GM19372 (cell line): ENCODE measurements at regions not wholly inside any gene's neighbourhood (a gene's known extent, or its start where the extent isn't known, plus 50 kb on each side); places are given as distances from the start of the nearest gene placed in this dataset.

Experiments used
- ATAC-seq: cut with Tn5 transposase; IDR thresholded peaks from one replicate; pipeline ENCODE4 v1.9.1; 2021; ENCODE audit warnings: mild to moderate bottlenecking, low read depth, moderate library complexity; ENCODE audit not compliant: unreplicated experiment

DNA sequence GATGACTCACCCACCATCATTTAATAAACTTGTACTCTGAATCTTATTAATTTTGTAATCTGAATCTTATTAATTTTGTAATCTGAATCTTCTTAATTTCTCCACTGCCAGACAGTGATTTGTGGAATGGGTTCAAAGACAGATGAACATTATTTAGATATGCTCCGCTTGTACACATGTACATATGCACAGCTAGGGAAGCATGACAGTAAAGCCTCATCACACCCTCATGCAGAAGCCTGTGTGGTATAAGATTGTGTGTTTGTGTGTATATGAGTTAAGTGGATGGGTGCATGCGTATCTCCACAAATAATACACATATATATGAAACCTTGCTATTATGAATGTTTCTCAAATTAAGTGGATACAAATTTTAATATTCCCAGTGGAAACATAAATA, 318.5 kb upstream of the SFRP2 start:
- no peak for ATAC-seq

DNA sequence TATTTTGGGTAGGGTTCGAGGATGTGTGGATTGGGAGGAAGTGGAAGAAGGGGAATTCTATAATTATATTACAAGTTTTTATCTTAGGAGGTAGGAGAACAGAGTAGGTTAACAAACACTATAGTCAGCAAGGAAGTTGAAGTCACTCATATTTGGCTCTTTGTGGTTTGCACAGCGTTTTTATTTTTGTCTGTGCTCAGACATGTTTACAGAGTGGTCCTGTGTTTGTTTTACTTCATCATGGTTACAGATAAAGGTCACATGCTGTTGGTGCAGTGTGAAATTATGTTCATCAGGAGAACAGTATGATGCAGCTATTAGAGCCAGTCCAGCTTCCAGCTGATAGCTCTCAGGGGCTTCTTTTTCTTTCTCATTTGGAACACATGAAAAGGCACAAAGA, 299.9 kb upstream of the SFRP2 start:
- ATAC-seq, result no peak

DNA sequence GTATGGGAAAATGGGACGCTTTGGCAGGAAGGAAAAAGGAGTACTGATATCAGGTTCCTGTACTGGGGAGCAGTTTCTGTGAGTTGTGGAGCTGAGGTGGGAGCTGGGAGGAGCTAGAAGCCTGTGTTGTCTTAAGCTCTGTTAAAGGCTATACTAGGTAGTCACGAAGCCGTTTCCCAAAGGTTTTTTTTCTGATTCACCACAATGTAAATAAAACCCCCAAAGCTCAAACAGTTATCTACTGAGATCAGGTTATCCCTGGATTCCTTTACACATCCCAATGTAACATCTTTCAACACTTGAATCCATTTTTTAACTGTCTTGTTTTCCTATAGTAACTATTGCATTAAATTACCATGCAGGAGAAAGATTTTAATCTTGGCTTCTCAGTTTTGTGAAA, 297.4 kb upstream of the SFRP2 start:
- ATAC-seq, result no peak

- no peak for ATAC-seq
These were observed 296.0 kb upstream of the SFRP2 start for GRCh38 chr4:154084864-154085263.

DNA sequence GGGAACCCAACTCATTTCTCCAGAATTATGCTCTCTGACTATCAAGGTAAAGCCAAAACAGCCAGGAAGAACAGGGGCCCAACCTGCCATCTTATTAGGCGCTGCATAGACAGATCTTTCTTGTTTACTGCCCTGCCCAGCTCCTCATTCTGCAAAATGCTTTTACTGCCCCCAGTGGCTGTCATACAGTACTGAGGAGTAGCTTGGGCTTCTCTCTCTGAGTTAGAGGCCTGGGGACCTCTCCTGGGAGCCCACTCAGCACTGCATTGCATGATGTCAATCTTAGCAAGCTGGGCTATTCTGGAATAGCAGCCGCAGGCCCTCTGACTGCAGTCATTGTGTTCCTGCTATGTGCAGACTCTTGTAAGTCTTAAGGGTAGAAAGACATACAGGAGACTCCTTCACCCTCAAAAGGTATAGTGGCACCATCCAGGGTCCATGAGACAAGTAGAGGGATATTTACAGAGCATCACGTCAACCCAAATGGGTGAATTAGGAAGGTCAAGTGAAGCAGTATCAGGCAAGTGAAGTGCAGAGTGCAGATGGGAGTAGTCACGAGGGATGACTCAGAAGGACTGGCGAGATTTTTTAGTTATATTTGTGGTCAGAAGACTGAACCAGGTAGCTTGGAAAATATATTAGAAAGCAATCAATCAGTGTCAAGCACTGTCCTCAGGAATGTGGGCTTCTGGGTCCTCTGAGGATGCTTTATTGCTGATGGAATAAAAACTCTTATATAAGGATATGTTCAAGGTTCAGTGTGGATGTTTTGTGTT, 294.1 kb upstream of the SFRP2 start:
- no peak for ATAC-seq

- no peak for ATAC-seq
These were observed 292.5 kb upstream of the SFRP2 start for GRCh38 chr4:154081391-154081790.

GRCh38 chr4:154078504-154079350, 289.8 kb upstream of the SFRP2 start:
- no peak for ATAC-seq

DNA sequence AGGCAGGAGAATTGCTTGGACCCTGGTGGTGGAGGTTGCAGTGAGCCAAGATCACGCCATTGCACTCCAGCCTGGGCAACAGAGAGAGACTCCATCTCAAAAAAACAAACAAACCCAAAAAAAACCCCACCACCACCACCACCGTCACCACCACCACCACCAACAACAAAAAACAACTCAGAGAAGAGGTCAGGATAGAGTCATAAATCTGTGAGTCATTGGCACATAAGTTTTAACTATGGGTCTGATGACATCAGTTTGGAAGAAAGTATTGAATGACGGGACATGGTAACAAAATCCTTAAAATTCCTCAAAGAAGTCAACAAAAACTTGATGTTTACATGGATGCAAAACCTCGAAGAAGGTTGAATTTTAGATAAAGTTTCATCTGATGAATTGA, 288.0 kb upstream of the SFRP2 start:
- ATAC-seq, result no peak

DNA sequence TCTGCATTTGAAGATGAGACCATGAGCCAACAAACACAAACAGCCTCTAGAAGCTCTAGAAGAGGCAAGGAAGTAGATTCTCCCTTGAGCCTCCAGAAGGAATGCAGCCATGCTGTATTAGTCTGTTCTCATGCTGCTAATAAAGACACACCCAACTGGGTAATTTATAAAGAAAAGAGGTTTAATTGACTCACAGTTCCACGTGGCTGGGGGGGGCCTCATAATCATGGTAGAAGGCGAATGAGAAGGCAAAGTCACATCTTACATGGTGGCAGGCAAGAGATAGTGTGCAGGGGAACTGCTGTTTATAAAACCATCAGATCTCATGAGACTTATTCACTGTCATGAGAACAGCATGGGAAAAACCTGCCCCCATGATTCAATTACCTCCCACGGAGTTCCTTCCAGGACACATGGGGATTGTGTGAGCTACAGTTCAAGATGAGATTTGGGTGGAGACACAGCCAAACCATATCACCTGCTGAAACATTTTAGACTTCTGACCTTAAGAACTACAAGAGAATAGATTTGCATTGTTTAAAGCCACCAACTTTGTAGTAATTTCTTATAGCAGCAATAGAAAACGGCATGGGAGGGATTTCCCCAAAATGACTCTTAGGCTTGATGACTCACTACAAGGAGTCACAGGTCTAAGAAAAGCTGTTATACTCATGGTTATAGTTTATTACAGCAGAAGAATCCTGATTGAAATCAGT, 284.4 kb upstream of the SFRP2 start:
- ATAC-seq, result no peak

DNA sequence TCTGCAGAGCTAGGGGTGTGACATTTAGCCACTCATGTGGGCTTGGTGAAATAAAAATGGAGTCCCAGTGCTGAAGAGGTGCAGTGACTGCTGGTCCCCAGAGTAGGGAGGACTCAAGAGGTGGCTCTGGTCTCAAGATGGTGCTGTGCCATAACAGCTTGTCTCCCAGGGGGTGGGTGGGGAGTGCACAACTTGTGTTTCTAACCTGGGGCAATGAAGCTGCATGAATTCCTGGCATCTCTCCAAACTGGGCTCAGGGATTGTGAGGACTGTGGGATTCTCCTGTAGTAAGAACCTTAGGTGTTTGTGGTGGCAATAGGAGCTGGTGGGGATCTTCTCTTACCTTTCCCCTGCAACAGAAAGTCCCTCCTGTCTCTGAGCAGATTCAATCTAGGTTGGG, 278.9 kb upstream of the SFRP2 start:
- no peak for ATAC-seq

- no peak for ATAC-seq
These were observed 276.5 kb upstream of the SFRP2 start for GRCh38 chr4:154065368-154065767.

DNA sequence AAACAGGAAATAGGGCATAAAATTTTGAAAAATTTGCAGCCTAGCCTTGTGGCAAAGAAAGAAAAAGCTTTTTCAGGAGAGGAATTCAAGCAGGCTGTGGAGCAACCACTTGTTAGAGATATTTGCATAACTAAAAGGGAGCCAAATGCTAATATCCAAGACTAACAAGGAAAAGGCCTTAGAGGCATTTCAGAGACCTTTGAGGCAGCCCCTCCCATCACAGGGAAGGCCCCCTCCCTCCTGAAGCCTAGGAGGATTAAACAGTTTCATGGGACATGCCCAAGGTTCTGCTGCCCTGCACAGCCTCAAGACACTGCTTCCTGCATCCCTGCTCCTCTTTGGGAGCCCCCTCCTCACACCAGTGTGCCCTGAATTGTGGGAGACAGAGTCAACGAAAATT, 275.4 kb upstream of the SFRP2 start:
- no peak for ATAC-seq

DNA sequence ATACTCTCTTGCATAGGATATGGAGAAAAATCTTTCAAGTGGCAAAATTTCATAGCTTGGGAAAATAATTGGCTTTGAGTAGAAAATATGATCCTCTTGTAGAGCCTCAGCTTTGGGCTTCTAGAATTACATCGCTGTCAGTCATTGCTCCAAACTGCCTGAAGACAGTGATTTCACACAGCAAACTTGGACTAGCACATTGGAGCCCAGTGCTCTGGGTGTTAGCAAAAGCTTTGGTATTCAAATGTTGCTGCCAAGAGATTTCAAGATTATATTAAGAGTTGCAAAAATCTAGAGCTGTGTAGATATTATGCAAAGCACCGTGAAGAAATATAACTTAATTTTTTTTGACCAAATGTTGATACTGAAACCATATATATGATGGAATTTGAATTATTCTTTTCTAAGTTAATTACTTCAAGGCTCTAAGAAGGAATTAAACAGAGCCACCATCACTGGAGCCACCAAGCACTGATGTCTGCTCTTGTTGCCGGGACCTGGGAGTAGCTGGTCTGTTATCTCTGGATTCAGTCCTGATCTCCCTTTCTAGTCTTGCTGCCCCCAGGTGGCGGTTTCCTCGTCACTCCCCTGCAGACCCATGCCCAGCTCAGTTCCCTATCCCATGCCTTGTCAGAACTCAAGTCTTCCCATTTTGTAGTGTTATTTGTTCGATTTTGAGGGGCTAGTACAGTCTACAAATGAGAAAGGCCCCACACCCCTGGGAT, 260.7 kb upstream of the SFRP2 start:
- ATAC-seq, result no peak

DNA sequence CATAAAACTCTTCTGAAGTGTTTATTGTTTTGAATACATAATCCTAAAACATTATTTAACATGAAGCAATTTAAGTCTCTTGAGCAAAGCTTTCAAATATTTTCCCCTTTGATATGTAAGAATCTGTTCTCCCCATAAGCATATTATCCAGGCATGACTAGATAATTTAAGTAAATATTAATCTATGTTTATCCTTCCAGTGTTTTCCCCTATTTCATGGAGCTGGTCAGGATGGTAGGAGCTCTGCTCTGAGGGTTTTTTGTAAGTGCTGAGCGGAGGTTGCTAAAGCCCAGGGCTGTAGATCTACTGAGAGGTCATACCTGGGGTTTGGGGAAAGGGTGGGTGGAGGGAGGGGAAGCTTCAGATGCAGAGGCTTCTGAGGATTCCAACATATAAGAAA, 258.9 kb upstream of the SFRP2 start:
- ATAC-seq, result no peak

- ATAC-seq, result no peak
These were observed 256.0 kb upstream of the SFRP2 start for GRCh38 chr4:154044742-154045485.

- no peak for ATAC-seq
These were observed 255.2 kb upstream of the SFRP2 start for GRCh38 chr4:154044108-154044531.

GRCh38 chr4:154041640-154042039, 252.8 kb upstream of the SFRP2 start:
- no peak for ATAC-seq

- no peak for ATAC-seq
These were observed 250.8 kb upstream of the SFRP2 start for GRCh38 chr4:154039435-154040343.

GRCh38 chr4:154036856-154037255, 248.0 kb upstream of the SFRP2 start:
- no peak for ATAC-seq
